Head of caudate nucleus (tissue), 42 donors: ENCODE measurements at regions not wholly inside any gene's neighbourhood (a gene's known extent, or its start where the extent isn't known, plus 50 kb on each side); places are given as distances from the start of the nearest gene placed in this dataset.
"Not testable (repeated sequence)": the region's sequence is repeated elsewhere in the genome, so short reads cannot be mapped to it uniquely, and the experiment has no call there.

Experiments
- DNase-seq, 42 donors: peaks; one replicate each; pipeline versions ENCODE4 v3.0.0 to v3.0.0-alpha.2; 2020 to 2021; ENCODE audit warnings: mixed read lengths in 7 of 42
- intact Hi-C: fragments of 100-400 bp; cut with DNase I; formaldehyde crosslinking; loops from one replicate; pipeline ENCODE4 v1.15.0; 2022

GRCh38 chr6:82617648-82618047, 254.0 kb downstream of the TPBG start:
- intact Hi-C loops, result no loop called here
- no peak for DNase-seq

DNA sequence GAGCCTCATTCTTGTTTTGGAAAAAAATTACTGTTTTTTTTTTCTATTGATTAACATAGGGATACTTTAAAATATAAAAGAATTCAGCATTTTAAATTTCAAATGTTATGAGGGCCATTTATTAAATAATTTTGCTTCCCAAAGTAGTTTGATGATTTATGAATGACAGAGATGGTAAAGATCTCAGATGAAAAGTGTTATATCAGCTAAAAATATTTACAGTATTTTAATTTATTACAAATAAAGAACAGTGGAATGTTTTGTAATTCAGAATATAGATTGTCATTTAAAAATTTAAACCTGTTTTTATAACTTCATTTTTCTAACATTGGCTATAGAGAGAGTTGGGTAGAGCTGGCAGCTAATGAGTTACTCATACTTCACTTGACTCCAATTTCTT, 256.0 kb downstream of the TPBG start:
- no peak for DNase-seq
- intact Hi-C loops, result no loop called here

DNA sequence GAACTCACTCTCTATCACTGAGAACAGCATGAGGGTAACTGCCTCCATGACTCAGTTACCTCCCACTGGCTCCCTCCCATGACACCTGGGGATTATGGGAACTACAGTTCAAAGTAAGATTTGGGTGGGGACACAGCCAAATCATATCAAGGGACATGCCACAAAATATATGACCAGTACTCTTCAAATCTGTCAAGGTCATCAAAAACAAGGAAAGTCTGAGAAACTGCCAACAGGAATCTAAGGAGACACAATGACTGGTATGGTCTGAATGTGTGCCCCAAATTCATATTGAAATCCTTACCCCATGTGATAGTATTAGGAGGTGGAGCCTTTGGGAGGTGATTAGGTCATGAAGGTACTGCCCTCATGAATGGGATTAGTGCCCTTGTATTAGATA, 258.8 kb downstream of the TPBG start:
- intact Hi-C loops, result no loop called here
- no peak for DNase-seq

DNA sequence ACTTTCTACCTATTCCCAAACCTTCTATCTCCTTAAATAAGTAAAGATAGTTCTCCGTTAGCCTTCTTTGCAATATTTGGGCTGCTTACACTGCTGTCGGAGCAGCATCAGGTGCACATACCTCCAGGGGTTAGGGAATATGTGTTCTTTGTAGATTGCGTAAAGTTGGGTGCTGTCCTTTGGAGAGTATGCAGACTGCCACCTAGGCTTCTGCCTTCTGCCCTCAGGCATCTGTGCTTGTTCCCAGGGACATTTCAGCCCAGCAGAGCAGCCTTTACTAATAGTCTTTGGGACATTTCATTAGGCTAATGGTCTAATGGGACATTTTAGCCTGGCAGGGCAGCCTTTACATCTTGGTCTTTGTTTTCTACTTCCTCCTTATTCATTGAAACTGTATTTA, 260.6 kb downstream of the TPBG start:
- no peak for DNase-seq
- intact Hi-C loops, result no loop called here

DNA sequence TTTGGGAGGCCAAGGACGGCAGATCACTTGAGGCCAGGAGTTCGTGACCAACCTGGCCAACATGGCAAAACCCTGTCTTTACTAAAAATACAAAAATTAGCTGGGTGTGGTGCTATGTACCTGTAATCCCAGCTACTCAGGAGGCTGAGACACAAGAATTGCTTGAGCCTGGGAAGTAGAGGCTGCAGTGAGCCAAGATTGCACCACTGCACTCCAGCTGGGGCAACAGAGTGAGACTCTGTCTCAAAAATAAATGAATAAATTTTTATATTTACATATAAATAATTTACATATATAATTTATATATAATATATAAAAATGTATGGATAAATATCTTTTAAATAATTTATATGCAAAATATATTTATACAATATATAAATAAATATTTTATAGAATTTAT, 263.3 kb downstream of the TPBG start:
- intact Hi-C loops, result not testable (repeated sequence)

DNA sequence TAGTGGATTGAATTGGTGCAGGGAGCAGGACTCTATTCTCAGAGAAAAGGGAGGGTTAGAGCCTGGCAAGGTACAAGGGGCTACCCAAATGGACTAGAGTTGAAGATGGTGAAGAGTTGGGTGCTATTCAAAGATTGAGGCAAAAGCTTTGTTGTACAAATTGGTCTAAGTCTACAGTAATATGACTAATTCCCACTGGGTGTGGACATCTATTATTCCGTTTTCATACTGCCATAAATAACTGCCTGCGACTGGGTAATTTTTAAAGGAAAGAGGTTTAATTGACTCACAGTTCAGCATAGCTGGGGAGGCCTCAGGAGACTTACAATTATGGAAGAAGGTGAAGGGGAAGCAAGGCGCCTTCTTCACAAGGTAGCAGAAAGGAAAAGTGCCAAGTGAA, 266.3 kb downstream of the TPBG start:
- no peak for DNase-seq
- intact Hi-C loops, result no loop called here

More for the DNA sequence above, 263.3 kb downstream of the TPBG start:
- not testable (repeated sequence) for DNase-seq

GRCh38 chr6:82641677-82642076, 278.1 kb downstream of the TPBG start:
- no peak for DNase-seq
- intact Hi-C loops, result no loop called here

GRCh38 chr6:82645536-82646230, 282.1 kb downstream of the TPBG start:
- intact Hi-C loops, result no loop called here
- no peak for DNase-seq

DNA sequence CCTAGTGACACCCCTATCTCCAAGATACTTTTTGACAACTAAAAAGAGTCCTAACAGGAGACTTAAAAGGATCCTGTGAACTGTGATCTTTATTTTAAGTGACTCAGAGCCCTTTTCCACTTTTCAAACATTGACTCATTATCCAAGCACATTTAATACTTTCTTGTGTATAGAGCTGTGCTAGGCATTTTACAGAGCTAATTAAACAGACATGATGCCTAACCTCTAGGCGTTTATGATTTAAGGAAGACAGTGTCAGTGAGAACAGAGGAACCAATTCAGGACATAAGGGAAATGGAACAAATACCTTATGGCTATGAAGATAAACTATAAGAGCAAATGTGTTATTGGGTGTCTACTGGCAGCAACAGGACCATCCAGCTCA, 282.6 kb downstream of the TPBG start:
- intact Hi-C loops, result no loop called here
- no peak for DNase-seq

GRCh38 chr6:82651845-82652335, 288.3 kb downstream of the TPBG start:
- intact Hi-C loops, result no loop called here
- no peak for DNase-seq

DNA sequence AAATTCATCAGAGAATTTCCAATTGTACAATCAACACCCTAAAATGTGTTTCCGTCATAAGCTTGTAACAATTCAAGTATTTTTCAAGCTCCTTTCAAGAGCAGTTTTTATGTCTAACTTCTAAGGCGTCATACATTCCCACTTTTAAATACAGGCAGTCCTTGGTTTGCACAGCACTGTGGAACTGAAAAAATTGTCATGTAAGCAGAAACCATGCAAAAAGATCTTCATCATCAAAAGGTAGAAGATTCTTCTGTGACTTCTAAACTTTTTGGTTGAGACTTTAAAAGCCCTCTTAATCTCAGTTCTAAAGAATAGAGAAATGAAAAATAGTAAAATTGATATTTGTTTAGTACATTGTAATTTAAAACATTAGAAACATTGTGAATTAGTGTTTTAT, 315.6 kb downstream of the TPBG start:
- intact Hi-C loops, result no loop called here
- no peak for DNase-seq

- DNase-seq, result no peak
- intact Hi-C loops, result no loop called here
These were observed 316.6 kb downstream of the TPBG start for GRCh38 chr6:82680192-82680591.

DNA sequence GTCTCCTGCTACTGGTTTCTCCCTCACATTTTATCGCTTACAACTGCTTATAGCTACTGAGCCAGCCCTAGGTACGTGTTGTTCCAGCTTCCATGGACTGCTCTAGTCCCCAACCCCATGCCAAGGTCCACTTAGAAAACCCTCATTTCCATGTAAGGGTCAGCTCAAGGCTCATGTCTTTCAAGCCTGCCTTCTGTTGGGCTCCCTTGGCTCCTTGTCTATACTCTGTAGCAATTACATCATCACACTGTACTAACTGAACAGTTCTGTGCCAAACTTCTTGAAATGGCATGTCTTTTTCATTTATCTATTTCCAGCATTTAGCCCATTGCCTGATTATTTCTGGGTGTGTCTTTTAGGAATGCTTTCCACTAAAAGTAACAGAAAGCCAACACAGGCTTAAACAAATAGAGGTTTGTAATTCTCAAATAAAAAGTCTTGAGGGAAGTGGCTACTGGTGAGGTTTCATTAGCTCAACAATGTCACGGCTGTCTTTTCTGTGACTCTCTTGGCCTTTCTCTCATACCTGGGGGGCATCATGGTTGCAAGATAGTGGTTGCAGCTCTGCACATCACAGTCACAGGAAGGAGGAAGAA, 317.6 kb downstream of the TPBG start:
- no peak for DNase-seq
- intact Hi-C loops, result no loop called here

DNA sequence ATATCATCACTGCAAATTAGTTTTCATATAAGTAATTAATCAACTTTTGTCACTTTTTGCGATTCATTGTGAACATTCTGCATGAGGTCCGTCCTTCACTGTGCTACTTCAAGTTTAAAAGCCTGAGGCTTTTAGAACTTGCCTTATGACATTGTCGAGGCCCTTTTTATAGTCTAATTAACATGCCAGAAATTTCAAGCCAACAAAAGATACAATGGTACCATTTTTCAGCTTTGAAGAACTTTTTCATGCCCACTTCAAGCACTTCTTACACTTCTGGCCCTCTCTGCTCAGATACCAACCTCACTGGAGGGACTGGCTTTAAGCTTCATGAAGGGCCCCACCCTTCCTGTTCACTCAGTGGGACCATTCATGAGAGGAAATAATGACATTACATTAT, 323.1 kb downstream of the TPBG start:
- intact Hi-C loops, result no loop called here
- DNase-seq, result no peak

DNA sequence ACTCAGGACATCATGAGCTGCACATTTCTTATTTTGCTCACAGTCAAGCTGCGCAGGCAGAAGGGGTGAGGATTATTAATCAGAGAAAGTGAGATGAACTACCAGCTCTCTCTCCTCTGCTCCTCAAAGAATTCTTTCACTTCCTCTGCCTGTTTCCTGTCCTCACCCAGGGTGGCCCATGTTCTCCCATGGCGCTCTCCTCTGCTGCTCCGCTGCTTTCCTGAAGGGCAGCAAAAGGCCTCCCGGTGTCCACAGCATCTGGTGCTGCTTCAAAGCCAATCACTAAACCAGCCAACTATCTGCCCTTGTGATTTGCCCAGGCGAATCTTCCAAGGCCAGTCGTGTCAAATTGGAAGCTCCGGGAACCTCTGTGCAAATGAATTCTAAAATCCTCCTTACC, 324.2 kb downstream of the TPBG start:
- intact Hi-C loops, result no loop called here
- no peak for DNase-seq

DNA sequence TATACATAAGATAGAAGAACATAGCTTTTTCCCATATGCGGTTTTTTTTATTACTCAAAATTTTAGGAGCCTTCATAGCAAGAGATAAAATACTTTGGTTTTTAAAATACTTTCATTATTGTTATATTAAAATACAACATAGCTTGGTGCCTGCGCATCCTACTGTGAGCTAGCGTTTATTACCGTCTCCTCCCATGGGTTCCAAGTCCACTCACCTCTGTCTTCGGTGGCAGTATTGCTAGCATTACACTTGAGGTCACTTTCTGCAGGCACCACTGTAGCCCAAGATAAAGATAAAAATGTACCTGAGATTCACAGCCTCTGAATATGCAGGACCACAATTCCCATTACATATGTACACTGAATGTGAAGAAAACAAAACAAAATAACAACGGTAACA, 326.7 kb downstream of the TPBG start:
- DNase-seq, result no peak
- intact Hi-C loops, result no loop called here

DNA sequence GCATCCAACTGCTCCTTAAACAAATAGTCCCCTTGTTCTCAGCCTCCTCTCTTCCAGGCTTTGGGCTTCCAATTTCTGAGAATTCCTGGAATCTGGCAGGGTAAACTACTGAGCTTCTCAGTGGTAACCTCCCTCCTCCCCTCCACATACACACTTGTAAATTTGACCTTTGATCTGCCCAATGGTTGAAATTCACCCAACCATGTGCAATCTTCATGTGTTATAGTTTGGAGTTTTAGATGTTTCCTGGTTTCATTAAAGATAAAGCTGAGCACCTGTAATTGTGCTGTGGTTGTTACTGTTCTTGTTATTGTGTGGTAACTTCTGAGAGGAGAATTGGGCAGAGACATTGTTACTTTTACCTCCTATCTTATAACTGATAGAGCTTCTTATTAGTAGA, 328.4 kb downstream of the TPBG start:
- intact Hi-C loops, result no loop called here
- no peak for DNase-seq

DNA sequence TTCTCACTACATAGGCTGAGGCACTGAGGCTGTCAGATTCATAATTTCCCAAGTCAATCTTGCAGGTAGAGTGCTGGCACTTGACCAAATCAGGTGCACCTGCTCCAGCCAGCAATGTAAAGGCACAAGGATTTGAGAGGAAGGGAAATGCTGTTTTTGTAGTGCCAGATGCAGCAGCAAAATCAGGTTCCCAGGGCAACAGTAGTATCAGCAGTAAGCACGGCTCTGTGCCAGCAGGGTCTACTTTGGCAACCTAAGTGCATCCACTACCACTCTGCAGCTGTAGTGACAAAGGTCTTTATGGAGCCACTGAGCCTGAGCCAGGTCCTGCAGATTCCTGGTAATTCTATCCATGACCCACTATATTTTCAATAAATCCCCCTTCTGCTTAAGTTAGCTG, 329.5 kb downstream of the TPBG start:
- intact Hi-C loops, result no loop called here
- no peak for DNase-seq

DNA sequence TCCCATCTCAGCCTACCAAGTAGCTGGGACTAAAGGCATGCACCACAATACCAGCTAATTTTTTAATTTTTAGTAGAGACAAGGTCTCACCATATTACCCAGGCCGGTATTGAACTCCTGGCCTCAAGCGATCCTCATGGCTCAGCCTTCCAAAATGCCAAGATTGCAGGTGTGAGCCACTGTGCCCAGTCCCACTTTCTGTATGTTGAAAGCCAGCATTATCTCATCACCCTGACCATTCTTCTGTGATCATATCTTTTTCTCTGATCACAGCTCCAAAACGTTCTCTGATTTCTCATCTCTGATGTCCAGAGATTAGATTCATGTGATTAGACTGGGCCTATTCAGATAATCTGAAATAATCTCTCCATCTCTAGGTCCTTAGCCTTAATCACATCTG, 337.7 kb downstream of the TPBG start:
- intact Hi-C loops, result no loop called here
- no peak for DNase-seq

DNA sequence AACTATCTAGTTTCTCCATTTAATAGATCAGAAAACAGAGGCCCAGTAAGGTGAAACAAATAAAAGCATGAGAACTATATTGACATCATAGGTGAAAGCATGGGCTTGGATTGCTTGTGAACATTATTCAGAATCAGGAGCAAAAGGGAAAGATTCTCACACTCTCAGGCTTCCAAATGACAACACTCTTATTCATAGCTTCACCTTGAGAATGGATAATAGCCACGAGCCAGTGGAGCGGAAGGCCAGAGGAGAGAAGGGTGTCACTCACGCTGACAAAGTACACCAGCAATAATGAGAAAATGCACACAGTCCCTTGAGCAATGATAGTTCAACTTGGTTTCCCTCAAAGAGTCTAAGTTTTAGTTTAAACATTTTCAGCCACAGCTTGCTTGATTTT, 339.0 kb downstream of the TPBG start:
- no peak for DNase-seq

DNA sequence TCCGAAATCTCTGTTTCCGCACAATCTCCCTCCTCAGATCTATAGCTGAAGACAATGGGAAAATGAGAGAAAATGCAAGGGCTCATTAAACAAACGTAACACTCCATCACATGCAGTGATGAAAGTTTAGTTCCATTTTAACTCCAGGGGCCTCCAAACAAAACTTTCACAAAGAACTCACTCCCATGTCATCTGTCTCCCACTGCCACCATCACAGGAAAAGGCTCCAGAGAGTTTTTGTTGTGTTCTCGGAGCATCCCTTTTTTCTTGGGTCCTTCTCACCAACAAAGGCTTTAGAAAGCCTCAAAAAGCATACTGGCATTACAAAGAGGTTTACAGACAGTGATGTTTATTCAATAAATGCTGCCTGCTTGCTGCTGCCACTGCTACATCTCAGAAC, 339.6 kb downstream of the TPBG start:
- intact Hi-C loops, result no loop called here
- DNase-seq, result no peak

More for the DNA sequence above, 339.0 kb downstream of the TPBG start:
- intact Hi-C loops, result no loop called here
